Fibroblast of upper back skin (primary cell): ENCODE measurements at regions not wholly inside any gene's neighbourhood (a gene's known extent, or its start where the extent isn't known, plus 50 kb on each side); places are given as distances from the start of the nearest gene placed in this dataset.
"Not testable (repeated sequence)": the region's sequence is repeated elsewhere in the genome, so short reads cannot be mapped to it uniquely, and the experiment has no call there.

Experiments used
- DNase-seq: peaks from one replicate; pipeline ENCODE4 v3.0.0-alpha.2; 2013

- DNase-seq: no peak
Observed at GRCh38 chr5:2163060-2163856, 280.5 kb upstream of the IRX4 start.

GRCh38 chr5:2160811-2161210, 278.1 kb upstream of the IRX4 start:
- no peak for DNase-seq

GRCh38 chr5:2158767-2159166, 276.0 kb upstream of the IRX4 start:
- DNase-seq: no peak

- no peak for DNase-seq
Observed at GRCh38 chr5:2158109-2158508, 275.4 kb upstream of the IRX4 start.

- DNase-seq: no peak
Observed at GRCh38 chr5:2157372-2157771, 274.6 kb upstream of the IRX4 start.

- DNase-seq: no peak
Observed at GRCh38 chr5:2156358-2157059, 273.8 kb upstream of the IRX4 start.

GRCh38 chr5:2155556-2155955, 272.8 kb upstream of the IRX4 start:
- no peak for DNase-seq

- DNase-seq: no peak
Observed at GRCh38 chr5:2153802-2154201, 271.1 kb upstream of the IRX4 start.

GRCh38 chr5:2153350-2153749, 270.6 kb upstream of the IRX4 start:
- DNase-seq: no peak

GRCh38 chr5:2151301-2151888, 268.7 kb upstream of the IRX4 start:
- not testable (repeated sequence) for DNase-seq

GRCh38 chr5:2149195-2149539, 266.4 kb upstream of the IRX4 start:
- peak; percentile 30 for DNase-seq

- DNase-seq: no peak
Observed at GRCh38 chr5:2148312-2149194, 265.8 kb upstream of the IRX4 start.

GRCh38 chr5:2147504-2148311, 265.0 kb upstream of the IRX4 start:
- no peak for DNase-seq

- DNase-seq: no peak
Observed at GRCh38 chr5:2143646-2144353, 261.1 kb upstream of the IRX4 start.

GRCh38 chr5:2143088-2143487, 260.4 kb upstream of the IRX4 start:
- DNase-seq: no peak

GRCh38 chr5:2142456-2142954, 259.8 kb upstream of the IRX4 start:
- DNase-seq: no peak

- DNase-seq: no peak
Observed at GRCh38 chr5:2141254-2142000, 258.7 kb upstream of the IRX4 start.

GRCh38 chr5:2140501-2141175, 257.9 kb upstream of the IRX4 start:
- DNase-seq: no peak

GRCh38 chr5:2139478-2139877, 256.8 kb upstream of the IRX4 start:
- DNase-seq: no peak

- no peak for DNase-seq
Observed at GRCh38 chr5:2138896-2139295, 256.2 kb upstream of the IRX4 start.
